Ascending aorta (tissue), 2 donors: ENCODE measurements at regions not wholly inside any gene's neighbourhood (a gene's known extent, or its start where the extent isn't known, plus 50 kb on each side); places are given as distances from the start of the nearest gene placed in this dataset.

Source experiments
- DNase-seq, 2 donors: peaks; one replicate each; pipeline ENCODE4 v3.0.0-alpha.2; 2019; ENCODE audit warnings: low spot score in 2 of 2
- H3K27ac ChIP-seq, 2 donors: fragments of 200-600 bp; sonication (generic); one replicate each; pipeline ENCODE4 v1.5.1; 2016 to 2017; ENCODE audit warnings: mild to moderate bottlenecking in 1 of 2
- H3K27me3 ChIP-seq: fragments of 200-600 bp; sonication (generic); one replicate; pipeline ENCODE4 v1.5.1; 2017
- H3K36me3 ChIP-seq, 2 donors: fragments of 200-600 bp; sonication (generic); one replicate each; pipeline ENCODE4 v1.5.1; 2016
- H3K4me1 ChIP-seq, 2 donors: fragments of 200-600 bp; sonication (generic); one replicate each; pipeline ENCODE4 v1.5.1; 2016 to 2017; ENCODE audit warnings: mild to moderate bottlenecking in 1 of 2
- H3K4me3 ChIP-seq, 2 donors: fragments of 200-600 bp; sonication (generic); one replicate each; pipeline ENCODE4 v1.5.1; 2016 to 2017; ENCODE audit warnings: mild to moderate bottlenecking in 1 of 2
- H3K9me3 ChIP-seq, 2 donors: fragments of 200-600 bp; sonication (generic); one replicate each; pipeline ENCODE4 v1.5.1; 2016
- CTCF ChIP-seq, 3 experiments: fragments of 200-600 bp in 2 of 3; fragments of 450-650 bp in 1 of 3; sonication (generic) in 2 of 3; IDR thresholded peaks; one replicate each; pipeline ENCODE4 v1.5.1; 2016 to 2019; ENCODE audit warnings: antibody characterized with exemption in 3 of 3, mild to moderate bottlenecking in 1 of 3, moderate library complexity in 1 of 3
- intact Hi-C: fragments of 100-400 bp; cut with DNase I; formaldehyde crosslinking; loops from one replicate; pipeline ENCODE4 v1.15.1; 2023

- Histone ChIP-seq H3K9me3 (no peaks in the 10 kb centered on the region), H3K27me3 (no peaks in the 10 kb centered on the region), H3K4me3 (no peak overlapping the region), H3K4me1 (no peaks in the 10 kb centered on the region), H3K27ac (no peak overlapping the region), H3K36me3 (no peaks in the 10 kb centered on the region)
- intact Hi-C loops: no loop called here
- no peak for TF ChIP-seq CTCF (IDR thresholded peaks at IDR 0.05)
- no peak for DNase-seq
Observed at GRCh38 chr6:170462366-170463020, 90.6 kb downstream of the PSMB1 start.

- Histone ChIP-seq H3K36me3 (no peaks in the 10 kb centered on the region), H3K27me3 (no peaks in the 10 kb centered on the region), H3K4me1 (no peaks in the 10 kb centered on the region), H3K4me3 (no peak overlapping the region), H3K27ac (no peak overlapping the region), H3K9me3 (no peaks in the 10 kb centered on the region)
- intact Hi-C loops: no loop called here
- no peak for DNase-seq
- no peak for TF ChIP-seq CTCF (IDR thresholded peaks at IDR 0.05)
Observed at GRCh38 chr6:170461556-170462365, 91.3 kb downstream of the PSMB1 start.

- no peak for TF ChIP-seq CTCF (IDR thresholded peaks at IDR 0.05)
- no peak overlapping the region for H3K4me3 ChIP-seq
- no peaks in the 10 kb centered on the region for H3K4me1 ChIP-seq
- intact Hi-C loops: no loop called here
- no peak overlapping the region for H3K27ac ChIP-seq
- no peaks in the 10 kb centered on the region for H3K27me3 ChIP-seq
- DNase-seq: no peak
- H3K36me3 ChIP-seq: no peaks in the 10 kb centered on the region
- no peaks in the 10 kb centered on the region for H3K9me3 ChIP-seq
Observed at GRCh38 chr6:170461111-170461510, 92.0 kb downstream of the PSMB1 start.

GRCh38 chr6:170460641-170461040 lies 92.5 kb downstream of the PSMB1 start:
- Histone ChIP-seq H3K9me3 (no peaks in the 10 kb centered on the region), H3K27ac (no peak overlapping the region), H3K36me3 (no peaks in the 10 kb centered on the region), H3K4me1 (no peaks in the 10 kb centered on the region), H3K4me3 (no peak overlapping the region), H3K27me3 (no peaks in the 10 kb centered on the region)
- intact Hi-C loops: no loop called here
- TF ChIP-seq CTCF (IDR thresholded peaks at IDR 0.05): no peak
- no peak for DNase-seq

- Histone ChIP-seq H3K4me1 (no peaks in the 10 kb centered on the region), H3K4me3 (peak overlapping the region in 1 of 2 donors; percentile 38), H3K27me3 (no peaks in the 10 kb centered on the region), H3K9me3 (no peaks in the 10 kb centered on the region), H3K27ac (no peak overlapping the region), H3K36me3 (no peaks in the 10 kb centered on the region)
- TF ChIP-seq CTCF (IDR thresholded peaks at IDR 0.05): no peak
- intact Hi-C loops: no loop called here
- DNase-seq: no peak
Observed at GRCh38 chr6:170459451-170459850, 93.7 kb downstream of the PSMB1 start.
